Brain microvascular endothelial cell (primary cell): ENCODE measurements at regions not wholly inside any gene's neighbourhood (a gene's known extent, or its start where the extent isn't known, plus 50 kb on each side); places are given as distances from the start of the nearest gene placed in this dataset.
"Not testable (repeated sequence)": the region's sequence is repeated elsewhere in the genome, so short reads cannot be mapped to it uniquely, and the experiment has no call there.

ENCODE experiments used
- DNase-seq: peaks from one replicate; pipeline ENCODE4 v3.0.0-alpha.2; 2020
- H3K27ac ChIP-seq: fragments of 250-450 bp; sonication (Bioruptor Pico); 2 replicates; pipeline ENCODE4 v1.5.1; 2020; ENCODE audit warnings: mild to moderate bottlenecking, moderate library complexity
- H3K27me3 ChIP-seq: fragments of 250-450 bp; sonication (Bioruptor Pico); replicated peaks from 2 replicates; pipeline ENCODE4 v1.5.1; 2020; ENCODE audit warnings: mild to moderate bottlenecking
- H3K36me3 ChIP-seq: fragments of 250-450 bp; sonication (Bioruptor Pico); replicated peaks from 2 replicates; pipeline ENCODE4 v1.5.1; 2020; ENCODE audit warnings: mild to moderate bottlenecking
- H3K4me3 ChIP-seq: 2 replicates; pipeline ENCODE4 v1.5.1; 2011; ENCODE audit warnings: low read depth, mild to moderate bottlenecking, control low read depth, low read length, moderate library complexity
- CTCF ChIP-seq: IDR thresholded peaks from 2 replicates; pipeline ENCODE4 v1.5.1; 2011; ENCODE audit warnings: low read depth, mild to moderate bottlenecking, moderate library complexity, low read length, control low read depth, inconsistent platforms; ENCODE audit errors: missing control alignments
- in situ Hi-C: cut with HindIII; loops from 2 replicates; pipeline ENCODE4 v1.10.0; 2017; ENCODE audit warnings: low sequenced_read_pairs, low pct_ligation_motif_present

- DNase-seq = no peak
- in situ Hi-C loops = no loop called here
- H3K4me3 ChIP-seq = no peak overlapping the region
- no peaks in the 10 kb centered on the region for H3K36me3 ChIP-seq
- no peak overlapping the region for H3K27ac ChIP-seq
- no peak for TF ChIP-seq CTCF
- H3K27me3 ChIP-seq = peaks cover 3% of the 10 kb centered on the region
Measured at GRCh38 chr2:130259594-130259993, 61.4 kb upstream of the TUBA3E start.

- H3K27ac ChIP-seq = no peak overlapping the region
- no peak for TF ChIP-seq CTCF
- H3K36me3 ChIP-seq = no peaks in the 10 kb centered on the region
- in situ Hi-C loops = no loop called here
- peaks cover 3% of the 10 kb centered on the region for H3K27me3 ChIP-seq
- H3K4me3 ChIP-seq = no peak overlapping the region
- DNase-seq = no peak
Measured at GRCh38 chr2:130258356-130258755, 60.1 kb upstream of the TUBA3E start.

GRCh38 chr2:130252880-130253645 is 54.8 kb upstream of the TUBA3E start:
- in situ Hi-C loops = no loop called here
- H3K27me3 ChIP-seq = peaks cover 2% of the 10 kb centered on the region
- H3K27ac ChIP-seq = no peak overlapping the region
- H3K4me3 ChIP-seq = peak overlapping the region; percentile 38
- no peak for DNase-seq
- TF ChIP-seq CTCF = no peak
- no peaks in the 10 kb centered on the region for H3K36me3 ChIP-seq

- H3K36me3 ChIP-seq = no peaks in the 10 kb centered on the region
- H3K27ac ChIP-seq = no peak overlapping the region
- no peak for TF ChIP-seq CTCF
- in situ Hi-C loops = no loop called here
- H3K4me3 ChIP-seq = peak overlapping the region; percentile 29
- H3K27me3 ChIP-seq = peaks cover 2% of the 10 kb centered on the region
- DNase-seq = no peak
Measured at GRCh38 chr2:130251873-130252620, 53.8 kb upstream of the TUBA3E start.

GRCh38 chr2:130251535-130251872 is 53.3 kb upstream of the TUBA3E start:
- H3K36me3 ChIP-seq = no peaks in the 10 kb centered on the region
- no peak for DNase-seq
- no peak overlapping the region for H3K27ac ChIP-seq
- peaks cover 2% of the 10 kb centered on the region for H3K27me3 ChIP-seq
- no peak for TF ChIP-seq CTCF
- no peak overlapping the region for H3K4me3 ChIP-seq
- in situ Hi-C loops = no loop called here

GRCh38 chr2:130248355-130248754 is 50.1 kb upstream of the TUBA3E start:
- H3K36me3 ChIP-seq, in situ Hi-C loops, H3K4me3 ChIP-seq, H3K27me3 ChIP-seq, H3K27ac ChIP-seq, DNase-seq: not testable (repeated sequence)
